ENCODE measurements at regions not wholly inside any gene's neighbourhood (a gene's known extent, or its start where the extent isn't known, plus 50 kb on each side); places are given as distances from the start of the nearest gene placed in this dataset.

DNA sequence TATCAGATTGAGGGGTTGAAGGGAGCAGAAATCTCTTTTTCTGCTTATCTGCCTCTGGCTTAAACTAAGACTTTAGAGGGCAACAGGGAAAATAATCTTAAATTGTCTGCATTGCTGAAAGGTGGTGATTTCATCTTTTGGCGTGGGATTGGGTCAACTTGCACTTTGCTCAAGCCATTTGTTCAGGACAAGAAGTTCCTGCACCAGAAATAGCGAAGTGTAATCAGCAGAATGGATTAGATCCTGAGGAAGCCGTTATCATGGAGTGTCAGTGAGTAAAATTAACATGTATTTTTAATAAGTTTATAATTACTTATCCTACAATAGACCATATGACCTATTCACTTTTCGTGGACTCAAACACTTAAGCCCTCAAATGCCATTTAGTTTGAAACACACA is 249.3 kb downstream of the CD83 start:
- DNase-seq (ENCODE audit: low spot score, unreplicated experiment) = no peak
- TF ChIP-seq, protein P1, sequence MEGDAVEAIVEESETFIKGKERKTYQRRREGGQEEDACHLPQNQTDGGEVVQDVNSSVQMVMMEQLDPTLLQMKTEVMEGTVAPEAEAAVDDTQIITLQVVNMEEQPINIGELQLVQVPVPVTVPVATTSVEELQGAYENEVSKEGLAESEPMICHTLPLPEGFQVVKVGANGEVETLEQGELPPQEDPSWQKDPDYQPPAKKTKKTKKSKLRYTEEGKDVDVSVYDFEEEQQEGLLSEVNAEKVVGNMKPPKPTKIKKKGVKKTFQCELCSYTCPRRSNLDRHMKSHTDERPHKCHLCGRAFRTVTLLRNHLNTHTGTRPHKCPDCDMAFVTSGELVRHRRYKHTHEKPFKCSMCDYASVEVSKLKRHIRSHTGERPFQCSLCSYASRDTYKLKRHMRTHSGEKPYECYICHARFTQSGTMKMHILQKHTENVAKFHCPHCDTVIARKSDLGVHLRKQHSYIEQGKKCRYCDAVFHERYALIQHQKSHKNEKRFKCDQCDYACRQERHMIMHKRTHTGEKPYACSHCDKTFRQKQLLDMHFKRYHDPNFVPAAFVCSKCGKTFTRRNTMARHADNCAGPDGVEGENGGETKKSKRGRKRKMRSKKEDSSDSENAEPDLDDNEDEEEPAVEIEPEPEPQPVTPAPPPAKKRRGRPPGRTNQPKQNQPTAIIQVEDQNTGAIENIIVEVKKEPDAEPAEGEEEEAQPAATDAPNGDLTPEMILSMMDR (IDR thresholded peaks at IDR 0.05; ENCODE audit: unreplicated experiment) = no peak
- peaks cover 6% of the 10 kb centered on the region for H3K9me3 Mint-ChIP-seq (ENCODE audit: low read depth)
- H3K36me3 Mint-ChIP-seq (ENCODE audit: insufficient read depth) = peaks cover 5% of the 10 kb centered on the region
- H3K27ac Mint-ChIP-seq = no peak overlapping the region
- no peaks in the 10 kb centered on the region for H3K27me3 Mint-ChIP-seq
- H3K4me1 Mint-ChIP-seq (ENCODE audit: low read depth) = peaks cover 18% of the 10 kb centered on the region
- no peak overlapping the region for H3K4me3 Mint-ChIP-seq (ENCODE audit: low read depth)

DNA sequence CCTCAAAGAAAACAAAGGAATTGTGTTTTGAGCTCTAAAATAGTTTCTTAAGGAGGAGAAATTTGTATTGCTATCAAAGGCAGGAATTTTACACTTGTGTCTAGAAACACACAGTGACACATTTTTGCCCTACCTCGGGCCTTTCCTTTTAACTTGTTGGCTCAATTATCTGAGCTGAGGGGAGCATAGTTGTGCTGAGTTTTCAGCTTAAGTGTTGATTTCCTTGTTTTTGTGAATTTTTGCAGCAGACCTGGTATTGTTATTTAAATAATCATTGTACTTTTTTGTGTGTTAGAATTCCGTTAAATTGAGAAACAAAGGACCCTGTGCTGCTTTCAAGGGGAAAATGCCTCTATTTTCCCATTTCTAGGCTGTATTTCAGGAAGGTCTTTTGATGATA is 249.7 kb downstream of the CD83 start:
- Mint-ChIP-seq H3K9me3 (ENCODE audit: low read depth) (peaks cover 6% of the 10 kb centered on the region), H3K4me3 (ENCODE audit: low read depth) (no peak overlapping the region), H3K36me3 (ENCODE audit: insufficient read depth) (peaks cover 5% of the 10 kb centered on the region), H3K27ac (no peak overlapping the region), H3K27me3 (no peaks in the 10 kb centered on the region), H3K4me1 (ENCODE audit: low read depth) (peaks cover 17% of the 10 kb centered on the region)
- no peak for DNase-seq (ENCODE audit: low spot score, unreplicated experiment)
- TF ChIP-seq, protein P1 (IDR thresholded peaks at IDR 0.05; ENCODE audit: unreplicated experiment) = no peak

DNA sequence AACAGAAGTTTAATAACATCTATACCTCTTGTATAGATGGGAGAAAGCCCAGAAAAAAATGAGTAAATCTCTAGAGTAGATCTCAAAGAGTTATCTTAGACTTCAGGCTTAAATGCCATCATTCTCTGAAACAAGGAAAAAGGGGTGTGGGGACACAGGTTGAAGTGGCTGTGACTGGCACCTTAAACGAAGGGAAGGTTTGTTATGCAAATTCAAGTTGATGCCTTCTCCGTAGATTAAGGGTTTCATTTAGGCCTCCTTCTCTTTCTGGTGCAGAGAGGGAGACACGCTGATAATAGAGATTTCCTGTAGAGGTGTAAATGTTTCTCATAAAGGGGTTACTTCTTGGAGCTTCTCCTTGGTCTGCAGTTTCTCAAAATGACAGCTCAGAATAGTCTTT is 252.1 kb downstream of the CD83 start:
- H3K4me1 Mint-ChIP-seq (ENCODE audit: low read depth) = peaks cover 9% of the 10 kb centered on the region
- DNase-seq (ENCODE audit: low spot score, unreplicated experiment) = no peak
- peaks cover 14% of the 10 kb centered on the region for H3K9me3 Mint-ChIP-seq (ENCODE audit: low read depth)
- peaks cover 7% of the 10 kb centered on the region for H3K36me3 Mint-ChIP-seq (ENCODE audit: insufficient read depth)
- TF ChIP-seq, protein P1 (IDR thresholded peaks at IDR 0.05; ENCODE audit: unreplicated experiment) = no peak
- H3K27me3 Mint-ChIP-seq = no peaks in the 10 kb centered on the region
- no peak overlapping the region for H3K4me3 Mint-ChIP-seq (ENCODE audit: low read depth)
- no peak overlapping the region for H3K27ac Mint-ChIP-seq

DNA sequence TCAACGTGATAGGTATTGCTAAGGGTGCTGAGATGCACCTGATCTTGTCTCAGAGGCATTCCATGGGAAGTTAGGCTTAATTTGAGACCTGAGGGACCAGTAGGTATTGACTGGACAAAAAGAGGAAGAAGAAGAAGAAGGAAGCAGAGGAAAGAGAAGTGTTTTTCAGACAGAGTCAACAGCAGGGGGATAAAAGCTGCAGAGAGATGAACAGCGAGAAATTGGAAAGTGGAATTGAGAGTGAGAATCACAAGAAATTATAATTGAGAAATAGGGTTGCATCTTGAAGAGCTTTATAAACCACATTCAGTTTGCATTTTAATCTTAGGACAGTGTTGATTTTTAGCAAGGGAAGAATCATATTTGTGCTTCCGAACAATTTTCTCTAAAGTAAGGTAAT is 254.0 kb downstream of the CD83 start:
- TF ChIP-seq, protein P1 (IDR thresholded peaks at IDR 0.05; ENCODE audit: unreplicated experiment) = no peak
- Mint-ChIP-seq H3K36me3 (ENCODE audit: insufficient read depth) (peaks cover 7% of the 10 kb centered on the region), H3K27ac (no peak overlapping the region), H3K4me1 (ENCODE audit: low read depth) (peaks cover 21% of the 10 kb centered on the region), H3K4me3 (ENCODE audit: low read depth) (no peak overlapping the region), H3K27me3 (no peaks in the 10 kb centered on the region), H3K9me3 (ENCODE audit: low read depth) (peaks cover 14% of the 10 kb centered on the region)
- no peak for DNase-seq (ENCODE audit: low spot score, unreplicated experiment)

DNA sequence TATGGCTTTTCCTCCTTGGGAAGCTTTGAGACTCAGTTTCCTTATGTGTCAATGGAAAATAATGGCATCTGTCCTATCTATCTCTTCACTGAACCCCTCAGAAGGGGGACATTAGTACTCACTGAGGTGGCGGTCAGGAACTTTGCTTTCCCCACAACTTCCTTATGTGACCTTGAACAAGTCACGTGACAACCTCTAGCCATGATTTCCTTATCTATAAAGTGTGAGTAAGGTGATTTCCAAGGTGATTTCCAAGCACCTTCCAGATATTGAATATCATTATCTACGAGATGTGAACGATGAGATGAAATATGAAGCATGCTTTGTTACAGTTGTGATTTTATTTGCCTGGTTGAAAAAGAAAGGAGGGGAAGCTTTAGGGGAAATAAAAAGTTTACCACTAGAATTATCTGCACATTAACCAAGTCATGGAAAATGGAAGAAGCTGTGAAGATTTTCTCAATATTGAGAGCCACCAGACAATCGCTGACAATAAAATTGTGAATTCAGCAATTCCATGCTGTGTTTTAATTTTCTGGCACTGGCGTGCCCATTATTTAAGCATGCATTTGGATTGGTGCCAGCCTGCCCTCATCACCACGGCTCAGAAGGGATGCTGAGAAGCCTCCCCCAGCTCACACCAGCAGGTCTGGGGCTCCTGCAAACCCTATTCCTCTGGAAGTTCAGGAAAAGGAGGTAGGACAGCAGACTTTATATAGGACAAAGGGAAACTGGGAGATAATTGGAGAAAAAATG is 255.3 kb downstream of the CD83 start:
- TF ChIP-seq, protein P1 (IDR thresholded peaks at IDR 0.05; ENCODE audit: unreplicated experiment) = no peak
- H3K27me3 Mint-ChIP-seq = no peaks in the 10 kb centered on the region
- peaks cover 7% of the 10 kb centered on the region for H3K36me3 Mint-ChIP-seq (ENCODE audit: insufficient read depth)
- H3K4me3 Mint-ChIP-seq (ENCODE audit: low read depth) = no peak overlapping the region
- peaks cover 11% of the 10 kb centered on the region for H3K9me3 Mint-ChIP-seq (ENCODE audit: low read depth)
- peak overlapping the region; percentile 9 for H3K27ac Mint-ChIP-seq
- DNase-seq (ENCODE audit: low spot score, unreplicated experiment) = no peak
- peaks cover 33% of the 10 kb centered on the region for H3K4me1 Mint-ChIP-seq (ENCODE audit: low read depth)

Measured in progenitor cell of endocrine pancreas (in vitro differentiated cells).